Amniotic epithelial cell (primary cell): ENCODE measurements at regions not wholly inside any gene's neighbourhood (a gene's known extent, or its start where the extent isn't known, plus 50 kb on each side); places are given as distances from the start of the nearest gene placed in this dataset.
"Not testable (repeated sequence)": the region's sequence is repeated elsewhere in the genome, so short reads cannot be mapped to it uniquely, and the experiment has no call there.

Source experiments
- DNase-seq: peaks from one replicate; pipeline ENCODE4 v3.0.0-alpha.2; 2010; ENCODE audit warnings: low read depth

DNA sequence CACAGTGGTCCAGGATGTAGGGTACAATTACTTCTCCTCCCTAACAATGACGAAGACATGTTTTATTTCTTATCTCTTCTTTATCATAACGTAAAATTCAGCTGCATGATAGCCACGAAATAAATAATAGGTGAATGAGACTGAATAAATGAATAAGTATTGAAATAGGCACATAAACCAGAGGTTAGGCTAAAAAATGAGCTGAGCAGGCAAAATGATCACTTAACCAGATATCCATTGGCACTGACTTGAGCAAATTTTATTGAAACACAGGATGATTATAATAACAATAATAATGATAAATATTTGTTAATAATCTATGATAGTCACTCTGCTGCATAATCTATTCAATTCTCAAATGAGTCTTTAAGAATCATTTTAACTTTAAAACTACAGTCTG lies 506.9 kb upstream of the ZNF804A start:
- DNase-seq: no peak

DNA sequence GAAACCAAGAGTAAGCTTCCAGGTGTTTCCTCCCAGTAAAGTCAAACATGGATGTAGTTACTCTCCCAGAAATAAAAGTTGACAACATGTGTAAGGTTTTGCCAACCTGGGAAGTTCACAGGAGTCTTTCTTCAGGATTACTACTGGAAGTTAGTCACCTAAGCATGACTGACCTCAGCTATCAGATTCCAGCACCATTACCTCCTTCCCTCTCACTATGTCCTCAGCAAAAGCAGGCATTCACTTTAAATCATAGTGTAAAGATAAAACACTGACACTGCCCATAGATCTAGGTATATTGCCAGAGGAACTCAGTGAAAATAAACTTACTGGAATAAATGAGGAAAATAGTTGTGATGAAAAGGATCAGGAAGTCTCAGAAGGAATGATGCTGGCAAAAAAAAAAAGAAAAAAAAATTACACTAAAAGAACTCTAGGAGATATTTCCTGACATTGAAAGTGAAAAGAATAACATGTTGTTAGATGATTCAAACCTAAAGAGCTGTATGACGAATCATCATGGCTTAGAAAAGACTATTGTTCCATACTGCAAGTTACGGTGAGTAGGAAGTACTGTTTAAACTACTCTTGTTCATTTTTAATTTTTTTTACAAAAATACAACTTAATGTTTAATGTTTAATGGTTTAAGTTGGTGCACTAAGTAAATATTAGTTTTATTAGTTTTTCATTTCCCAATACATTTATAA lies 484.5 kb upstream of the ZNF804A start:
- DNase-seq: peak; percentile 55

DNA sequence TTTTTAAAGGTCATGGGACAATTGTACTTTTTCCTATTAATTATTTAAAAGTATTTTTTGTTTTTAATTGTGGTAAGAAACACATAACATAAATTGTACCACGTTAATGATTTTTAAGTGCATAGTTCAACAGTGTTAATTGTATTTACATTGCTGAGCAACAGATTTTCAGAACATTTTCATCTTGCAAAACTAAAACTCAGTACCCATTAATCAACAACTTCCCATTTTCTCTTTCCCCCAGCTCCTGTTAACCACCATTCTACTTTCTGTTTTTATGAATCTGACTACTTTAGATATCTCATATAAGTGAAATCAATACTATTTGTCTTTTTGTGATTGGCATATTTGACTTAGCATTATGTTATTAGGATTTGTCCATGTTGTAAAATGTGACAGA lies 483.9 kb upstream of the ZNF804A start:
- DNase-seq: no peak

DNA sequence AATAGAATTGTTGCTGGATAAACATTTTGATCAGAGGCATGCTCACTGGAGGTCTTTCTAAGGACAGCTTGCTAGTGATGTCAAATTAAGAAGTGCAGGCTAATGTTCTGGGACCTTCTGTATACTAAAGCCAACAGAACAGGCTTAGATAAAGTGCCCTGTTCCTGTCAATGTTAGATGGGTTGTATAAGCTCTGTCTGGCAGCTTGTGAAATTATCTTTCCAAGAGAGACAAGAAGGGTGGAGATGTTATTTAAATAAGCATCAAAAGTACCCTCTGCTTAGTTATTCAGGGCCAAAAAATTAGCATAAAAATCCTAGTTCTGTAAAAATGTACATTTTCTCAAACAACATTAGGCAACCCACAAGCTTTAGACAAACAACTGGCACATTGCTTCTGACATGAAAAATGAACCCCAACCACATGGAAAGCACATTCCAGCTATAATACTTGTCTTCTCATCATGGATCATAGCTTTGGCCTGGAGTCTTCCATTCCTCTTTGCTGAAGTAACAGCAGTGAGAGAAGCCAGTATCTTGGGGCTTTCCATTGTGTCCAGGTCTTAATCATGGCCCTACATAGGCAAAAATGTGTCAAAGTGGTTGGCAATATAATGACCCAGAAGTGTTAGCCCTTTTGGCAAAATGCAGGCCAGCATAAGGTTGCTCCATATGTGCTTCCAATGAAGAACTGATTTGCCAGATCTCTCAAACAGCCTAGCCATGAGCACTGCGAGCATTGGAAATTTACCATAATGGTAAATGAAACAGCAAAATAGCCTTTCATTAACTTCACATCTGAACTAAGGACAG lies 478.1 kb upstream of the ZNF804A start:
- peak; percentile 60 for DNase-seq

DNA sequence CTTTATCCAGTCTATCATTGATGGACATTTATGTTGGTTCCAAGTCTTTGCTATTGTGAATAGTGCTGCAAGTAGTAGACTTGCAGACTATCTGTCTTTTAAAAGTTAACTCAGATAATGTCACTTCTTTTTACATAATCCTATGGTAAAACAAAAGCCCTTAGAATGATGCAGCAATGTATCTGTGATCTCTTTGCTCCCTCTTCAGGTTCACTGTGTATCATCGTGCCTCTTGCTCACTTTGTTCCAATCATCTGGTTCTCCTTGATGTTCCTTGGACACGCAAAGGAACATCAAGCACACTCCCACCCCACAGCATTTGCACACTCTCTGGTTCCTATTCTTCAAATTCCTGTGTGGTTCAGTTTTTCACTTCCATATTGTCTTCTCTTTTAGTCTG lies 472.5 kb upstream of the ZNF804A start:
- DNase-seq: peak; percentile 11

DNA sequence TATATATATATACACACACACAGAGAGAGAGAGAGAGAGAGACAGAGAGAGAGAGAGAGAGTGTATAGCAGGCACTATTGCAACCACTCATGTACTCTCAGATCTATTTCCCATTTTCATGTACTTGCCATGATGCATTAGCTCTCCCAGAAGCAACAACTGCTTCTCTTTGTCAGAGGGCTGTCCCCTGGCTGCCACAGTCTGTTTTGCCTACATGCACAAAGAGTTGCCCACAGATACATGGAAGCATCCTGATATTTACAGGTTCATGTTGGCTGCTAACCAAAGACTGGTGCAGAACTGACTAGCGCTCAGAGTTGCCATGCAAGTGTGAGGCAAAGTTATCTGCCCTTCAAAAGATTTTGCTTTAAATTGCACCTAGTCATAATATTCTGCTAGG lies 469.3 kb upstream of the ZNF804A start:
- DNase-seq: no peak

DNA sequence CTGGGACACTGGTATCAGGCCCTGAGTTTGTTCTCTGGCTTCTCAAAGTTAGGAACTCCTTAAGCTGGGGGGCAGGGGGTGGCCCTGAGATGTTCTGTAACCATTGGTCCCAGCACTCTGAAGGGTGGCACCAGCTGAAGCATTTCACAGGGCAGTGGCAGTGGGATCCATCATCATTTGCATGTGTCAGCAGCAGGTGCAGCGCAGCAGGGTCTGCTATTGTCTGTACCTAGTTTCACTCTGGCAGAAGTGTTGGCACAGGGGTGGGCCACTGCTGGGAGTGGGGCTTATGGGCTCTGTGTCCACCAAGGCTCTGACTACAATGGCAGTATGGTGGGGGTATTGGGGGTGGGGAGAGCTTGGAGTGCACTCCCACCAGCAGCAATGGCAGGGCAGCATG lies 460.4 kb upstream of the ZNF804A start:
- DNase-seq: no peak

DNA sequence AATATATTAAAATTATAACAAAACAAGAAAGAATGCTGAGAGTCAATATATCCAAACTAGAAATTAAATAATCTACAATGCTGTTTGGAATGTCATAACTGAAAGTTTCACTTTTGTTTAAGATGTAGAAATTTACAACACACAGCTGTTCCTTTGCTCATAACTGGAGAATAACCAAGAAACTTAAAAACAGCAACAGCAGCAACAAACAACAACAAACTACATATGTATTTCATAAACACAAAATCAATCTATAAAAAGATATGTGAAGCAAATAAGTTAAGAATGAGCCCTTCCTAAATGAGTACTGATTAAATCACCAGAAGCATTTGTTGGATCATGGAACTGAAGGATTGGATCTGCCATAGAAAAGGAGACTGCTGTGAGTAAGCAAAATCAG lies 456.5 kb upstream of the ZNF804A start:
- no peak for DNase-seq

DNA sequence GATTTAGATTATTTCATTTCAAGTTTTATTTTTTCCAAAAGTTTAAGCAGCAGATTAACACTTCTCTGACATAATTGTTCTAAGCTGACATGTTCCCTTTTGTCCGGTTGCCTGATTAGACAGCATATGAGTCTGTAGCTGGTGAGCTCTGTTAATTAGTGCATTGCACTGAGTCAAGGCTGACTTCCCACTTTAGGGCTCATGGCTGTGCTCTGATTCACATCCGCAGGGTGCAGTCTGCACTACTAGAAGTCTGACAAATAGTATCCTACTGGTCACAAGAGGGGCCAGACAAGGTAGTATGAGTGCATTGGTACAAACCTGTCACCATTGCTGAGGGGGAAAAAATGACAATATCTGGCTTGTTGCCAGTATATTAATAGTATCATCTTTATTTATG lies 443.9 kb upstream of the ZNF804A start:
- peak; percentile 2 for DNase-seq

DNA sequence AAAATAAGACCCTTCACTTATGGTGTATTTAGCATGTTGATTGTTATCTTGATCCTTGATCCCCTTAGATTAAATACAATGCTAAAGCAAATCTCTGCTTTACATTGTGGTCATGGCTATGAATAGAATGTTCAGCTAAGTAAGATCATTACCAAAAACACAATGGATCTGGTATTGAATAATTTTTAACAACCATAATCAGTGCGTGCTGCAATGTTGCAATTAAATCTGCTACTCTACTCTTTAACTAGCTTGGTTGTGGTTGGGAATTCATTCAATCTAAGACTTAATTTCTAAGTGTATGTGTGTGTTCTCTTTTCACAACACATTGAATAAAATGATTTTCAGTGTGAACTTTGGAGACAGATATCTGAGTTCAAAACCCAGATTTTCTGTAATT lies 442.5 kb upstream of the ZNF804A start:
- no peak for DNase-seq

DNA sequence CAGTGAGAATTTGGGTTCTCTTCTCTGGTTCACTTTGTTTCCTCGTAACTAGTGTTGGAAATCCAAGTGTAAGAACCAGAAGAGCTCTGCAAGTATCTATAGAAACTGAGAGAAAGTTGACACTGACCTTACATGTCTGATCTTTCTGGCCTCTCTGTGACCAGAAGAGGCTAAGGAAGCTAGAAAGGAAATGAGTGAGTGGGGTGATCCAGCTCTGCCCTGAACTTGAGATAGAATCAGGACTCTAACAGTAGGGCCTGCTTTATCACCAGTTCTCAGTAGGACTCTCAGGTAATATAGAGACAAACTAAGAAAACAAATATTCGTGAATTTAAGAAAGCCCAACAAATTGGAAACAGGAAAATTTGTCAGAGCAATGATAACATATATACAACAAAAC lies 441.2 kb upstream of the ZNF804A start:
- DNase-seq: no peak

DNA sequence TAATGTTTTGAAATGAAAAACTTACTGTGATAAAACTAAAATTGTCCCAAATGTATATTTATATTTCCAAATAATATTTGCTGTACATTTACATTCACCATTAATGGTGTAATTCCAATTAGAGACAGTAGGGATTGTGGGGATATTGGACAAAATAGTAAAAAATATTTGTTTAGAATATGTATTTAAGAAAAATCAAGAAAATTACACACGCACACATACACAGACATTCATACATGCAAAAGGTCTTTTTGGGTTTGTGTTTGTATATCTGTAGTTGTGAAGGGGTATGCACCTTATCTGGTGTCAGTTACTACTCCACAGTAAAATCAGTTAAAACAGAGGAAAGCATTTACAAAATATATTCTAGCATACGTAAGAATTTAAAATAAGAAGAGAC lies 435.9 kb upstream of the ZNF804A start:
- no peak for DNase-seq

DNA sequence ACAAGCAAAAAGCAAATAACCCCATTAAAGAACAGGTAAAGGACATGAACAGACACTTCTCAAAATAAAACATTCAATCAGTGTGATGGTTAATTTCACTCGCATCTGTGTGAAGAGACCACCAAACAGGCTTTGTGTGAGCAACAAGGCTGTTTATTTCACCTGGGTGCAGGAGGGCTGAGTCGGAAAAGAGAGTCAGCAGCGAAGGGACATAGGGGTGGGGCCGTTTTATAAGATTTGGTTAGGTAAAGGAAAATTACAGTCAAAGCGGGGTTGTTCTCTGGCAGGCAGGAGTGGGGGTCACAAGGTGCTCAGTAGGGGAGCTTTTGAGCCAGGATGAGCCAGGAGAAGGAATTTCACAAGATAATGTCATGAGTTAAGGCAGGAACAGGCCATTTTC lies 429.5 kb upstream of the ZNF804A start:
- not testable (repeated sequence) for DNase-seq

DNA sequence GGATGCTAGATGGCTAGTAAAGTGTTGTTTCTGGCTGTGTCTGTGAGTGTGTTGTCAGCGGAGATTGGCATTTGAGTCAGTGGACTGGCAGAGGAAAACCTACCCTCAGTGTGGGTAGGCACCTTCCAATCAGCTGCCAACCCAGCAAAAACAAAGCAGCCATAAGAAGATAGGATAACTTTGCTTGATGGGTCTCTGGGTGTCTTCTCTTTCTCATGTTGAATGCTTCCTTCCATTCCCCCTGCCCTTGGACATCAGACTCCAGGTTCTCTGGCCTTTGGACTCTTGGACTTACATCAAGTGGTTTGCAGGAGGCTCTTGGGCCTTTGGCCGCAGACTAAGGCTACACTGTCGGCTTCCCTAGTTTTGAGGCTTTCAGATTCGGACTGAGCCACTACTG lies 429.0 kb upstream of the ZNF804A start:
- DNase-seq: no peak

DNA sequence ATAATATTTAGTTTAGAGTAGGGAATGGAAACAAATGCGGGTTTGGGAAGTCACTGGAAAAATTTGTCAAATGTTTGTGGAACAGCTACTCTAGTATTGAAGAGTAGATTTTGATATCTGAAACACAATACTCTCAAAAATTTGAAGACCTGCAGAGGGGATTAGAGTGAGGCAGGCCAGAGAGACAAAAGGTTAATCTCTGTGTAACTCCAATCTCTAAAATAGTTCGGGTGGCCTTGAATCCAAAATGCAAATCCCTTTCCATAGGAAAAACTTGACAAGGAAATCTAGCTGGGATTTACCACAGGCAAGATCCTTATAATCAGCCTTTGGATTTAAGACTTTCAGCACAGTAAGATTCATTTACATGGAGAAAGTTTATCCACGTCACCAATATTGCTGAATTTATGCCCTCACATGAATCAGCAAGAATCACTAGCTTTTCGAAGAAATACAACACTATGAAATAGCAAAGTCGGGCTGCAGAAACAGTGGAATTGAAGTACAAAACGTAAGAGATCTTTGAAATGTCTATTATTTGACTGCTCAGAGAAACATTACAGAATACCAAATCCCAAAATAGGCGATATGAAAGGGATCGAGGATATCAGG lies 423.7 kb upstream of the ZNF804A start:
- DNase-seq: no peak

DNA sequence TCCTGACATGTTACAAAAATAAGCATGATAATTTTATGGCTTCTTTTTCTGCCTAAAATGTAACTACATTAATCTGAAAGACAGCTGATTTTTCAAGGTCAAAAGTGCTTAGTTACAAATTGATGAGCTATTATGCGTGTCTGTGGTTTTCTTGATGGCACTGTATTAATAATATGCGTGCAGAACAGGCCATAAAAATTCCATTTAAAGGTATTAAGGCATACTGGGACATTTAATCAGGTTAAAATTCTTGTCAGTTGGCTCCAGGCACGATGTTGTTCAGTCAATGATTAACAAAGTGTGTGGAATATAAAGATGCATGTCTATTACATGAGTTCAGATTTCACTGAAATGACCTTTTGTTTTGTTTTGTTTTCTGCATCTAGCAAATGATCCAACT lies 420.1 kb upstream of the ZNF804A start:
- peak; percentile 10 for DNase-seq

DNA sequence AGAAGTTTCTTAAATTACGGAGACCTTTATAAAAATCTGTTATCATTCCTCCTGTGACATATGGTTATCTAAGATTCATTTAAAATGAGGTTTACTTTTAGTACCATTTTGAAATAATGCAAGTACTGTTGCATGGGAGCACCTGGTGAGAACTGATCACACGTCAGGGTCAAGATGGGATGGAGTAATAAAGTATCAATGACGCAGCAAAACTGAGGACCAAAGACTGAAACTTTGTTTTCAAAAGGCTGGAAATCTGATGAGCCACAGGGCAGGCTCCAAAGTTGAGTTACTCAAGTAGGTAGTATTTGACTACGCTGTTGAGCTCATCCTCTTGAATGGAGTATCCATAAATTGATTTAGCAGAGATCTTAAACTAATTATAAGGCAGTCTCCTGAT lies 411.9 kb upstream of the ZNF804A start:
- no peak for DNase-seq

DNA sequence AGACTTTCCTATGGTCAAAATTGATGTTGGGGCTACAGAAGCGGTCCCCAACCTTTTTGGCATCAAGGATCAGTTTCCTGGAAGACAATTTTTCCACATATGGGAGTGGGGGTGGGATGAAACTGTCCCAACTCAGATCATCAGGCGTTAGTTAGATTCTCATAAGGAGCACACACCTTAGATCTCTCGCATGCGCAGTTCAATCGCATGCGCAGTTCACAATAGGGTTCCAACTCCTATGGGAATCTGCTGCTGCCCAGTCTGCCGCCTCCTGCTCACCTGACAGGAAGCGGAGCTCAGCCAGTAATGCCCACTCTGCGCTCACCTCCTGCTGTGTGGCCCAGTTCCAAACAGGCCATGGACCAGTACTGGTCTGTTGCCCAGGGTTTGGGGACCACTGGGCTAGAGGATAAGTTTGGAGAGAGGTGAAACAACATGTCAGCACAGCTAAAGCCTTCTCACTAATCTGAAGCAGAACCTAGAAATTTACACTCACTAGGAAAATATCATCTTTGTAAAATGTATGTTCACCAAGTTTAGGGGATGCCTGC lies 410.8 kb upstream of the ZNF804A start:
- no peak for DNase-seq

DNA sequence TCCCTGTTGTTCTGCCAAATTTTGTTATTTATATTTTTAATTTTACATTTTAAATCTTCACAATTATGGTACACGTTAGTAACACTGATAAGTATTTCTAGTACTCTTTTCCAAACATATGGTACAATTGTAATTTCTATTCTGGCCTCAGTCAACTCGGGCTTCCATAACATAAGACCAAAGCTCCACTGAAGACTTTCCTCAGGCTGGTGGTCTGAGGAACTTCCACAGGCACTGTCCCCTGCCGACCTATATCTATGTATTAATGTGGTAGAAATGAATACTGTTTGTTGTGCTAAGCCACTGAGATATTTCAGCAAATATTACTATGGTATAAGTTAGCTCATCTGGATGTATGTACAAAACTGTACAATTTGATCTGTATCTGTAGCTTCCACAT lies 407.6 kb upstream of the ZNF804A start:
- no peak for DNase-seq

DNA sequence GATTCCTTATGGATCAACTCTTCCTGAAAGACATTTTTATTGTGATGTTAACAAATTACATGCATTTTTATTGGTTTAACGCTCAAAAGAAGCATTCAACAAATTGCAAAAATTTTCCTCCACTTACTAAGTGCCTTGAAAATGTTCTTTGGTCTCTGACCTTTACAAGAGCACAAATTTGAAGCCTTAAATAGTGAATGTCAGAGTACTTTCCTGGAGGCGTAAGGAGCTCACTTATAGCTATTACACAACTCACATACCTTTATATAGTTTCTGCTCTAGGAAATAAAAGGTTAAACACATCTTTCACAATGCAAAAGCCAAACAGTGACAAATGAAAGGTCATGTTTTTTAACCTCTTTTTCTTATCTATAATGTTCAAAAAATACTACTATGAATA lies 405.7 kb upstream of the ZNF804A start:
- no peak for DNase-seq

DNA sequence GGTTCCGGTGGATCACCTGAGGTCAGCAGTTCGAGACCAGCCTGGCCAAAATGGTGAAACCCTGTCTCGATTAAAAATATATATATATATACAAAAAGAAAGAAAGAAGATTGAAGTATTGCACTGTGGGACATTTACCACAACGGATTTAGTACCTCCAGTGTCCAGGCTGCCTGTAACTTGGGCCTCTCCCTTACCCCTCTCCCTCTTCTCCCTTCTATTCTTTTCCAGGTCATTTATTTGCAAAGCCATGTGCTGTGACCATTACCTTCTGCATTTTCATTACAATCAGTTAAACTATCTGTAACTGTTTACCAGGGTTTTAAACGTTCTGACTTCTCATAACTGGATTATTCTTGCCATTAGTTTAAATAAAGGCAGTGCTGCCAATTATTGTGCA lies 400.9 kb upstream of the ZNF804A start:
- DNase-seq: no peak

DNA sequence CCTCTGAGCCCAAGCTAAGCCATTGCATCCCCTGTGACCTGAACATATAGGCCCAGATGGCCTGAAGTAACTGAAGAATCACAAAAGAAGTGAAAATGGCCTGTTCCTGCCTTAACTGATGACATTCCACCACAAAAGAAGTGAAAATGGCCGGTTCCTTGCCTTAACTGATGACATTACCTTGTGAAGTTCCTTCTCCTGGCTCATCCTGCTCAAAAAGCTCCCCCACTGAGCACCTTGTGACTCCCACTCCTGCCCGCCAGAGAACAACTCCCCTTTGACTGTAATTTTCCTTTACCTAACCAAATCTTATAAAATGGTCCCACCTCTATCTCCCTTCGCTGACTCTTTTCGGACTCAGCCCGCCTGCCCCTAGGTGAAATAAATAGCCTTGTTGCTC lies 399.5 kb upstream of the ZNF804A start:
- not testable (repeated sequence) for DNase-seq

DNA sequence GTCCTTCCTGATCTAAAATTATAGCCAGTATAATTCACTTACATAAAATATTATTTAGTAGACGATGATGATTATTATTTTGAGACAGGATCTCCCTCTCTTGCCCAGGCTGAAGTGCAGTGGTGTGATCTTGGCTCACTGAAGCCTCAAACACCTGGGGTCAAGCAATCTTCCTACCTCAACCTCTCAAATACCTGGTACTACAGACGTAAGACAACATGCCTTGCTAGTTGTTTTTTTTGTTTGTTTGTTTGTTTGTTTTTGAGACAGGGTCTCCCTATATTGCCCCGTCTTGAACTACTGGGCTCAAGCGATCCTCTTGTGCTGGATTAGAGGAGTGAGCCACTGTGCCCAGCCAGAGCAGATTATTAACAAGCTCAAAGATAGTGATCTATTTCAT lies 399.1 kb upstream of the ZNF804A start:
- DNase-seq: no peak
